NCI-H446 treated with DMSO at 0.1 percent for 48 hours (cell line): ENCODE measurements at regions not wholly inside any gene's neighbourhood (a gene's known extent, or its start where the extent isn't known, plus 50 kb on each side); places are given as distances from the start of the nearest gene placed in this dataset.
"Not testable (repeated sequence)": the region's sequence is repeated elsewhere in the genome, so short reads cannot be mapped to it uniquely, and the experiment has no call there.

ENCODE experiments used
- DNase-seq: peaks from one replicate; lab custom pipeline; 2025; lab: John Stamatoyannopoulos, UW

- DNase-seq = no peak
Measured at GRCh38 chr7:85716353-85716752, 529.5 kb upstream of the SEMA3D start.

GRCh38 chr7:85714951-85715350 lies 528.1 kb upstream of the SEMA3D start:
- no peak for DNase-seq

GRCh38 chr7:85714043-85714578 lies 527.3 kb upstream of the SEMA3D start:
- no peak for DNase-seq

DNA sequence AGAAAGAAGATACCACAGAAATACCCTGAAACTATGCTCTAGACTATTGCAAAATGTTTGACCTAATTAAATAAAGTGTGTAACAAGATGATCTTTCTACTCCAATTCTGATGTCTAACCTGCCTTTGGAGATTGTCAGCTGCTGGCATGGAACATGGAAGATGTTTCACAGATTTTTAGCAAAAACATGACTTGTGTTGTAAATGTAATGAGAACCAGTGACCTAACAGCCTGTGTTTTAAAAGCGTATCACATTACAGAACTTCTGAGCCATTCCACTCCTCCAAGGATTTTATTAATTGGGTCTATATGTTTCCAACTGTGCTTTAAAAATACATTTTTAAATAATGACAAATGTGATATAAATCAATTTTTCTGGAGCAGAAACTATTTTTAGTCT lies 526.3 kb upstream of the SEMA3D start:
- no peak for DNase-seq

- DNase-seq = no peak
Measured at GRCh38 chr7:85711894-85712293, 525.0 kb upstream of the SEMA3D start.

DNA sequence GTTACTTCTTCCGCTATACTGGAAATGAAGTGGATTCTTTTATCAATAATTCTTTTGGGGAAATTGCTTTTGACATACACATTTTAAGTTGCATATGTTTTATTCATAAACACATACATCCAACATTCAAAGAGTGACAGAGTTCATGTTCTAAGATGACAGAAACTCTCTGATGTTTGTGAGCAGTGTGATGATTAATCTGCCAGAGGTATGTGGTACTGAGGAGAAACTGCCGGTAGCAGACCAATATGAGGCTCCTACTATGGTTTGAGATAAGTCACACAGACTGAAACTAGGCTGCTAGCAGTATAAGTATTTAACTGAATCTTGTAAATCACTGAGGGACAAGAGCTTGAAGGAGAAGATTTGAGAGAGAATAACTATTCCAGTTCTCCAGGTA lies 524.1 kb upstream of the SEMA3D start:
- DNase-seq = no peak

DNA sequence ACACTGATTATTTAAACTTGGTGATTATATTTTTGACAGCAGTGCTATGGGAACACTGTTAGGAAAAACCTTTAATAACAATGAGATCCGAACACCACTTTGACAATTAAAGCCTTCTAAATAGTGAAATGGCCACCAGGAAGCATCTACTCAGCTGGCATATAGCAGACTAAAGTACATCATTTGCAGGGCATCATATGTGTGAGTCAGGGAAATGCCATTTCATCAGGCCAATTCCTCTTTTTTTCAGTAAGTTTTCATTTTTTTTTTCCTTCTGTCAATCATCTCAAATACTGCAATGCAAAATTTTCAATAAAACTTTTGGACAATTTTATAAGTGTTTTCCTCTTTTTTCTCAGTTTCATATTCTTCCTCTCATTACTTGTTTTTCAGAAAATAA lies 521.4 kb upstream of the SEMA3D start:
- no peak for DNase-seq

GRCh38 chr7:85705076-85705475 lies 518.2 kb upstream of the SEMA3D start:
- DNase-seq = no peak

DNA sequence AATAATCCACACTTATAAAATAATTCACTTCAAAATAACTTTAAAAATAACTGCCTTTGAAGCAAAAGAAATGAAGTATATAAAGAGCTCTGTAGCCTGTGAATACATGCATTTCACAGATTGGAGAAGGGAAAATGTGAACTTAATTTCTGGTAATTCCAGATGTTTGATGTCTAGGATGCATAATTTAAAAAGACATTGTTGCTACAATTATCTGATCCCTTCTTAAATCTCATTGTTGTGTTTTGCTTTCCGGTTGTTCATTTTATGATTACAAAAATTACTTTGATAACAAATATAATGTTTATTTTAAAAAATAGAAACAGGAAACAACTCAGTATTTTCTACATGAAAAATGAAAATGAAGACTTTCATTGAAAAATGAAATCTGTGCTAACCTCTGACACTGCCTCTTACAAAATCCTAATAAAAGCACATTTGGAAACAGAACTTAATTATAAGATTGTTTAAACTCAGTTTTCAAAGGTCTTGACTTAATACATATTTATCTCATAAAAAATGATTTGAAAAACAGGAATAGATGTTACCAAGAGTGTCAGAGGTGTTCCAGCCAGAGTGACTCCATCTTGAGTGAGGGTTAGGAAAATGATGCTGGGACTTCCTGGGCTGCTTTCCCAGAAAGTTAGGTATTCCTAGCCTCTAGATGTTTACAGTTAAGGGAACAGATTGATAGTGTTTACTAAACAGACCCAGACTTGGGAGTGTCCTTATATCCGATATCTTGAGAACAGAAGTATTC lies 516.6 kb upstream of the SEMA3D start:
- DNase-seq = no peak

- no peak for DNase-seq
Measured at GRCh38 chr7:85702348-85702747, 515.5 kb upstream of the SEMA3D start.

DNA sequence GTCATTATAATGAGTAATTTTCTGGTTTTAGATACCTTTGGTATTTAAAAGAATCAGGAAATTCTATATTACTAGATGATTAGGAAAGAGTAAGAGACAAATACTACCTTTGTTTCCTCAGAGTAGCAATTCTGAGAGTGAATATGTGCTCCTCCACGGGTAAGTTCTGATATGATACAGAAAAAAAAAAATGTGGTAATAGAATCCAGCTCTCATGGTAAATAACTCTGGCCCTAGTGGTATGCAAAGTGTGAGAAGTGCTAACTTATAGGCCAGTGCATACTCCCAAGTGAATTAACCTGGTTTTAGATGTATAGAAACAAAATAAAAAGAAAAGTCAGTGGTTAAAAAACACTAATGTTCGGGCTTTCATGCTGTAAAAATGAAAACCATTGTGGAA lies 512.6 kb upstream of the SEMA3D start:
- DNase-seq = no peak

GRCh38 chr7:85695533-85695932 lies 508.7 kb upstream of the SEMA3D start:
- DNase-seq = peak; percentile 6

DNA sequence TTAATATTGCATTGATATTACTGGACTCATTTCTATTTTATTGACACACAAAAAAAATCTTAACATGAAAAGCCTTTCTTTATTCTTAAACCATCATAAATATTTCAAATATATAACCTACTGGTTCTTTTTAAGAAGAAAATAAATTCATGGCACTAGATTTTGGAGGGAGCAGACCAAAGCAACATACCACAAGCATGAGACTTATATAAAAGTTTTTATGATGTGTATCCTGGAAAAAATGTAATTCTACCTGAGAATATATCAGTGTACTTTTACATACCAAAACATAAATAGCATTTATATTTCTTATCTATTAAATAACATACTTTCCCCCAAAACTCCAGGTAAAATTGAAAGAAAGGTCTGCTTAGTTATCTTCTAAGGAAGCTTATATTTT lies 508.2 kb upstream of the SEMA3D start:
- no peak for DNase-seq

DNA sequence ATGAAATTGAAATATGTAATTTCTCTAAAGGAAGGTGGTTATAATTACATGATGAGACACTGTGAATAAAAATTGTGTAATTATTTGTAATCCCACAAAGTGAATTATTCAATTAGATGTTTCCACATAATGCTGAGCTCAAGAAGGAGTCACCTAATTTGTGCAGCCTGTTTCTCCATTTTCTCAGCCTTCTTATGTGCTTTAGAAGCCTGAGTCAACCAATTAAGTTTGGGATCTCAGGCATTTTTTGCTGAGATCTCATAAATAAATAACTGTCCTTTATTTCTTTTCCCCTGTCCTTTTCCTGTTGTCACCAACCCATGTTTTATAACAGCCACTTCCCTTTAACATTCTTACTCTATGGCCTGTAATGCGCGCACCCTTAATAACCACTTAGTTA lies 506.5 kb upstream of the SEMA3D start:
- no peak for DNase-seq

GRCh38 chr7:85688712-85689111 lies 501.9 kb upstream of the SEMA3D start:
- peak; percentile 89 for DNase-seq

GRCh38 chr7:85686401-85687181 lies 499.7 kb upstream of the SEMA3D start:
- DNase-seq = no peak

DNA sequence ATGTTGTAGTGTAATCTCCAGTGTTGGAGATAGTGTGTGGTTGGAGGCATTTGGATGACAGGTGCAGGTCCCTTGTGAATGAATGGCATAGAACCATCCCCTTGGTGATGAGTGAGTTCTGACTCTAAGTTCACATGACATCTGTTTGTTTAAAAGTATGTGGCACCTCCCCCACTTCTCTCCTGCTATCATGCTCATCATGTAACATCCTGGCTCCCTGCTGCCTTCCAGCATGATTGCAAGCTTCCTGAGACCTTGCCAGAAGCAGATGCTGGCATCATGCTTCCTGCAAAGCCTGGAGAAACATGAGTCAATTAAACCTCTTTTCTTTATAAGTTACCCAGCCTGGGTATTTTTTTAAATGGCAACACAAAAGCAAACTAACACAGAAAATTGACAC lies 499.0 kb upstream of the SEMA3D start:
- no peak for DNase-seq

- no peak for DNase-seq
Measured at GRCh38 chr7:85682833-85683620, 496.2 kb upstream of the SEMA3D start.

DNA sequence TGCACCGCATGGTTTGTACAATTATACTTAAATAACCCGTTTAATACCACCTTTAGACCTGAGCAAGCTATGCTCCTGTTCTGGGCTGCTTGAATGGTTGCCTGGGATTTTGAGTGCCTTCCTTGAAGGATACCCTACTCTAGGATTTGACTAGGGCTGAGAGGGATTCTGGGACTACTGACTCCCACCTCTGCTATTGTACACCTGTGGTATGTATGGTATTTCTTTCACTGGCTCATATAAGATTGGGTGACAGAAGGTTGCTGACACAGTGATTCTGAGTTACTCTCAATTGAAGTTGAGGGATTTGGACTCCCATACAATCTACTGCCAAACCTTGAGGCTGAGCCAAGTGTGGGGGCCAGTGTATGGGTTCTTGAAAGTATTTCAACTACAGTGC lies 494.4 kb upstream of the SEMA3D start:
- no peak for DNase-seq

- DNase-seq = not testable (repeated sequence)
Measured at GRCh38 chr7:85675093-85675492, 488.2 kb upstream of the SEMA3D start.

DNA sequence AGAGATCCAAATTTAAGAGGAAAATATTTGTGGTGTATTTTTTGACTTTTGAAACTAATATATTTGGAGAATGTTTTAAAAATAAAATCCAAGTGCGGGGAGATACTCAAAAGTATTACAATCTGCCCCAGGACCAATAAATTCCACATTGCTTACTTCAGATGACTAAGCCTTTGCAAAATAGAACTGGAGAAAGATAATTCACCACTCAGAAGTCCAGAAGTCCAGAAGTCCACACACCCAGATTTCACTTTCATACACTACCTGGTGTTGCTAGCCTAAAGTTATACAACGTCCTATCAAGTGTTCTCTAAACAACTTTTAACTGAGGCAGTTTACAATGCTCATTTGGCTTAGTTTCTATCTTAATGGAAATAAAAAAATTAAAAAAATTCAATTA lies 487.0 kb upstream of the SEMA3D start:
- DNase-seq = no peak

DNA sequence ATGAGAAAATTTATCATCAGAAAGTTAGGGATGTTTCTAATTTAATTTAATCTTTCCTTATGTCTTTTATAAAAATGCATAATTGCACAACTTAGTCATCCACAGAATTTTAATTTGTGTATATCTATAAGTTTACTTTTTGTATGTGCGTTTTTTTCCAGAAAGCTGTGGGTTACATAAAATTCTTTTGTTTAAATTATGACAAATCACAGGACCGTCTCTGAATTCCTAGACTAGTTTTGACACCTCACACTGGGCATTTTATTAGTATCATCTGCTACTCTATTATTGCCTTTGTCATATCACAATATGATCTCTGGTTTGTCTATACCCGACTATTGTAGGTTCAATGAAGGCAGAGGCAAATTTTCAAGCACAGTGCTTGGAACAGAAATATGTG lies 482.4 kb upstream of the SEMA3D start:
- DNase-seq = no peak

GRCh38 chr7:85664341-85664740 lies 477.5 kb upstream of the SEMA3D start:
- DNase-seq = no peak
